ENCODE measurements at regions not wholly inside any gene's neighbourhood (a gene's known extent, or its start where the extent isn't known, plus 50 kb on each side); places are given as distances from the start of the nearest gene placed in this dataset.

DNA sequence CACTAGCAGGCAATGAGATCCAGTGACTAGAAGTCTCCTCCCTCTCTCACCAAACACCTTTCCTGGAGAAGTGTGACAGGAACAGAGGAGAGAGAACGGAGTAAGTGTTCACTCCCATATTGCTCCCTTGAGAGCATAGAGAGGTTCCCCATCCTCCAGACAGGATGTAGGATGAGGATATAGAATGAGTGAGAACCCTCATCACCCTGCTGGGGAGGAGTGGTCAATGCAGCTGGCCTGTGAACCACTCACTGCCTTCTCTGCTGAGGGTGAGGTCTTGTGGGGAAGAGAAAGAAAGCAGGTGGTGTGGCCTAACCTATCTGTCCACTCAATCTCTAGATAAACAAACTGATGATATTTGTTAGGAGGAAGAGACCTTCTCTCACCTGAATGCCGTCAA, 386.6 kb downstream of the PCDH20 start:
- no peak for DNase-seq (ENCODE audit: low spot score)

DNA sequence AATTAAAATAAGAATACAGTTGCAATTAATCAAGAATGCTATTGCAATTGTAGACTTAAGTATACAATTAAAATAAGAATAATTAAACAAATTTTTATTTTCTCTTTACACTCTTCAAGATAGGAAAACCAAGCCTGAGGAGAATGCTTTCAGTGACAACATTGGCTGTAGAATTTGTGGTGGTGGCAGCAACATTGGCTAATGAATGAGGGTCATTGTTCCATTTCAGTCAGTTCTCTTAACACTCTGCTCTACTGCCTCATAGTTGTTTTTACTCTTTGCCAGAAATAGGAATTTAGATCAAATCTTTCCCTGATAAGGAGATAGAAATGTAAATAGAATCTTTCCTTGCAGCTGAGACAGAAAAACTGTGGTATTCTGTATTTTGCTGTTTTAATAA, 391.6 kb downstream of the PCDH20 start:
- no peak for DNase-seq (ENCODE audit: low spot score)

DNA sequence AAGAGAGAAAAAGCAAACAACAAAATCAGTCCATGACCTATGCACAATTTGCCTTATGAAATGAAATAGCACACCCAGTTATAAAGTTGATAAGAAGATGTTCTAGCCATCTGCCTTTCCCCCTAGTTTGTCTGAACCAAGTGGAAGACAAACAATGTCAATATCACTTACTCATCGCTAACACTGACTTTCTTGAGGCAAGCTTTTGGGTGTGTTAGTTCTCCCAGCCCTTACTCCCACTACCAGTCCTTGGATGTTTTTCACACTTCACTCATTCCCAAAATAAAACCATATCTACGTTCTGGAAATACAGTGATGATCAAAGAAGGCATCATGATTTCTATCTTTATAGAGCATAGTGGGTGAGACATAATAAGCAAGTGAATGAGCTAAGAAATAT, 393.8 kb downstream of the PCDH20 start:
- DNase-seq (ENCODE audit: low spot score): no peak

DNA sequence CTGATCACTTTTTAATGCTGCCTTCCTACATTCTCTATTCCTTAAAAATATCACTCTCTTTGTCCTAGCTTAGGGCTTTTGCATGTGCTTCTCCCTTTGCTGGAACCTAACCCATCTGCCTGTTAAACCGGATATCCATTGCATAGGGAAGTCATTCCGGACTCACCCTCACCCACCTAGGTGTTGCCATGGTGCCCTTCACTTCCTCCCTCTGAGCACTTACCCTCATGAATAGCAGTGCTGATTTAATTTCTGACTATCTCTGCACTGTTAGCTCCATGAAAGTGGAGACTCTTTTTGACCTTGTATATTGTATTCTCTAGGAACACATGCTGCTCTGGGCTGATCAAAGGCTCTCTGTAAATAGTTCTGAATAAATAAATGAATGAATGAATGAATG, 401.9 kb downstream of the PCDH20 start:
- DNase-seq (ENCODE audit: low spot score): no peak

DNA sequence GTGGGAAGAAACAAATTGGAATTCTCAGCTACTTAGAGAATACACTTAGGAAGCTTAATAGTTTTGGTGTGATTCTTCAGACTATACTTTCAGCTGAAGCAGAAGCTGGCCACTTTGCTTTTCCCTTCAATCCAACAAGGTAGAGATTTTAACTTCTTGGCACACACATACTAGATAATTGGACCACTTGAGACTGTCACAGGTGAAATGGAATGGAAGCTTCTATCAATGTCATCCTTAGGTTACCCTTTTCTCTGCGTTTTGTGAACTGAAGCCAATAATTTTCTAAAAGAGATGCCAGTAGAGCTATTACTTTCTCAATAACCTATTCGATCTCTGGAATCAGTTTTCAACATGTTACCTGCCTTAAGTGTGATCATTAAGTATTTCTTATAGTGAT, 405.3 kb downstream of the PCDH20 start:
- no peak for DNase-seq (ENCODE audit: low spot score)

DNA sequence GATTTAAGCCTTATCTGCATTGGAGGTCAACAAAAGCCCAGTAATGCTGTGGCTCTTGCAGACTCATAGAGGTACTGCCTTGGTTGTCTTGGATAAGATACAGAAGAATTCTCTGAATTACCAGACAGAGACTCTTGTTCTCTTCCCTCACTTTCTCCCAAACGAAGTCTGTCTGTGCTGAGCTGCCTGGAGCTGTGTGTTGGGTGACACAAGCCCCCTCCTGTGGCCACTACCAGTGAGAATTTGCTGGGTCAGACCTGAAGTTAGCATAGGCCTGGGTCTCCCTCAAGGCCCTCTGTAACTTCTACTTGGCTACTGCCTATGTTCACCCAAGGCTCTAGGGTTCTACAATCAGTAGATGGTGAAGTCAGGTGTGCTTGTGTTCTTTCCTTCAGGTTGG, 413.0 kb downstream of the PCDH20 start:
- DNase-seq (ENCODE audit: low spot score): no peak

DNA sequence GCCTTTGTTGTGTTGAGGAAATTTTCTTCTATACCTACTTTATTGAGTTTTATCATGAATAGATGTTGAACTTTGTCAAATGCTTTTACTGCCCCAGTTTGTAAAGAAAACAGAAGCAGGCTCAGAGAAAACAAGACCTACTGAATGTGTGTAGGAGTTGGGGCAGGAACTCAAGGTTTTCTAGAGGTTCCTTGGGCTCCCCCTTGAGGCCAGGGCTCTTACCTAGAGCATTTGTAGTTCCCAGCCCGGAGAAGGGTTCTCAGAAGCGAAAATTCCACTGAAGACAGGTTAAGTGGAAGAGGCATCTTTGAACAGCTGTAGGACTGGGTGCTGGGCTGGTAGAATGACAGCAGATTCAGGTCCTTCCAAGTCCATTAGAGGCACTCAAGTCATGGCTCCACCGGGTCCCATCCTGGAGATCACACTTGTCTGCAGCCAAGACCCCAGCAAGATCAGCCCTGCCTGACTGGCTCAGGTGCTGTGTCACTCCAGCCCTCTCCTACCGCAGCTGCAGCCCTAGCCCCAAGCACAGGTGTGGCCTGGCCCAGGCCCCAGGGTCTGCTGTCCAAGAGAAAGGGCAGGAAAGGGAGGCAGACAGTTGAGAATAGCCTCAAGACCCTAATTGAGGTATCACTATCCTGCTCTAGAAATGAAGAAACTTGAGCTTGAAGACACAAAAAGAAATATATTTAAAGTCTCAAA, 425.5 kb downstream of the PCDH20 start:
- DNase-seq (ENCODE audit: low spot score): no peak

DNA sequence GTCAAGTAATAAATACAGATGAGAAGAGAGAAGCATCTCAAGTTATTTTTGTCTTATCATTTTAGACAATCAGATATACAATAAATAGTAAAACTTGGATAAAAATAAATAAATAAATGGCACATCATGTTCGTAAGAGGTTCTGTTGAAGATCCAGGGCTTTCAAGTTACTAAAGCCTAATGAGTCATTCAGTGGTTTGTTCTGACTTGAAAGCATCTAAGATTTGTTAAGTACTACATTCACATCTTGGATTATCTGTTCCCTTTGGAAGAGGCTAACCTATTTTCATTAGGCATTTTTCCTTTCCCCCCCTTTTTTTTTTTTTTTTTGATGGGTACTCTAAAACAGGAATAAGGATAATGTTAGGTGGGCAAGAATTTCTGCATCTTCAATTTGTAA, 429.3 kb downstream of the PCDH20 start:
- DNase-seq (ENCODE audit: low spot score): no peak

DNA sequence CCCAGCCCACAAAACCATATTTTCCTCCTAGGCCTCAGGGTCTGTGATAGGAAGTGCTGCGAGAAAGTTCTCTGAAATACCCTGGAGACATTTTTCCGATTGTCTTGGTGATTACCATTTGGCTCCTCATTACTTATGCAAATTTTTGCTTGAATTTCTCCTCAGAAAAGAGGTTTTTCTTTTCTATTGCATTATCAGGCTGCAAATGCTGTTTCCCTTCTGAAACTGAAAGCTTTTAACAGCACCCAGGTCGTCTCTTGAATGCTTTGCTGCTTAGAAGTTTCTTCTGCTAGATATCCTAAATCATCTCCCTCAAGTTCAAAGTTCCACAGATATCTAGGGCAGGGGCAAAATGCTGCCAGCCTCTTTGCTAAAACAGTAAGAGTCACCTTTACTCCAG, 434.2 kb downstream of the PCDH20 start:
- no peak for DNase-seq (ENCODE audit: low spot score)

DNA sequence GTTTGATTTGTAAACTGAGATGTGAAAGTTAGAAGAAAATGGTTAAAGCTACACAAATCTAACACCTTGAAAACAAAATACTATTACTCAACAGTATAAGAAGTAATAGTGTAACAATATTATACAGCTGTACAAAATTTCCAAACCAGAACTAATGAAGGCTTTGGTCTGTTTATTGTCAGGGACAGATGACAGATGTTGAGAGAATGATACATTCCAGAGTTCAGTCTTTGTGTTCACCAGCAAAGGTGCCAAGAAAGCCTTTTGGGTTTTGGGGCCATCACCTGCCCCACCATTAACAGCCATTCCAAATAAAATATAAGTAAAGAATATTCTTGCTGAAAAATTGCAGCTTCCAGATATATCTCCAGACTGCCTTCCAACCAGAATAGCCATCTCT, 439.3 kb downstream of the PCDH20 start:
- DNase-seq (ENCODE audit: low spot score): no peak

DNA sequence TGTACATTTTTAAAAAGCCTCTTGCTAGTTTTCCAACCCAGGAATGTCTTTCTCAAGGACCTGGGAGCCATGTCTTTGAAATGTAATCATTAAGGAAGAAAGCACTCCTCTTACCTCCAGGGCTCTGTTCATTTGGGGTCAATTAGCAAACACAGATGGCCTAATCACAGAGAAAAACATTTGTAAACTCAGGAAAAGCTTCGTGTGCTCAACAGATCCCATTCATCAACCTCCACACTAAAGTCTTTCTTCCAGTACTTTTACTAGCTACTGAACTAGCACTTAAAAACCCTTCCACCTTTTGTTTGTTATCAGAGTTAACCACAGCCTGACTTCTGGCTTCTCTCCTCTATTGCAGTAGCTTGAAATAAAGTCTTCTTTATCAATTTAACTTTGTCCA, 441.4 kb downstream of the PCDH20 start:
- DNase-seq (ENCODE audit: low spot score): no peak

DNA sequence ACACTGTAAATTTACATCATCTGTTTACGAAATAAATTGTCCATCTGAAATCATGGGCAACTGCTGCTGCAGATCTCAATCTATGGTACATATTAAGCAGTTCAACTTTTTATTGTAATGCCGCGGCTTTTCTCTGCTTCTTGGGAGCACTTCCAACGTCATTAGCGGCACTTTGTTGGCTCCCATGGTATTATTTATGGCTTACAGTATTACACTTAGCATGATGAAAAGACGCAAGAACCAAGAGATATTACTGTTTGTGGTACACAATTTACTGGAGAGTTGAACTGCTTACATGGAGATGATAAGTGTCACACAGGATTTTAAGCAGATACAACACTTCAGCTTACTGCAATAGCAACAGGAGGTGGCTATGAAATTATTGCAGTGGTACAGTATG, 442.1 kb downstream of the PCDH20 start:
- no peak for DNase-seq (ENCODE audit: low spot score)

DNA sequence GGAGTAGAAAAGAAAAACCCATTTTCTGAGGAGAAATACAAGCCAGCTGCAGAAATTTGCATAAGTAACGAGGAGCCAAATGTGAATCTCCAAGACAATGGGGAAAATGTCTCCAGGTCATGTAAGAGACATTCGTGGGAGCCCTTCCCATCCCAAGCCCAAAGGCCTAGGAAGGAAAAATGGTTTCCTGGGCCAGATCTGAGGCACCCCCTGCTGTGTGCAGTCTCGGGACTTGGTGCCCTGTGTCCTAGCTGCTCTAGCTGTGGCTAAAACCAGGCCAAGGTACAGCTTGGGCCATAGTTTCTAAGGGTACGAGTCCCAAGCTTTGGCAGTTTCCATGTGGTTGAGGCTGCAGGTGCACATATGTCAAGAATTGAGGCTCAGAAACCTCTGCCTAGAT, 444.9 kb downstream of the PCDH20 start:
- no peak for DNase-seq (ENCODE audit: low spot score)

DNA sequence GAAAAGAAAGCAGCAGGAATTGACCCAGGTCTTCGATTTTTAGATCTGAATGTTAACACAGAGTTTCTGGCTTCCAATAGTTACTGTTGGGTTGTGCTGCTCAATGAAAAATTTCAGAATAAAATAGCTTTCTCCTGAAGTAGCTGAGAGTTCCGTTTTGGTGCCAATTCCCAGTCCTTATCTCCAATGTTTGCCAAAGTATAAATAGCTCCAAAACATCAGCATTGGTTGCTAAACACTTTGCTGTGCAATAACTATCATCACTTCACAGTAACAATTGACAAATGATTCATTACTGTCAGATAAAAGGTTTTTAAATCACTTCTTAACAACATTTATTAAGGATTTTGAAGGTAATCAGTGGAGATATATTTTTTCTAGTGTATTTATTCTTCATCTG, 446.0 kb downstream of the PCDH20 start:
- no peak for DNase-seq (ENCODE audit: low spot score)

DNA sequence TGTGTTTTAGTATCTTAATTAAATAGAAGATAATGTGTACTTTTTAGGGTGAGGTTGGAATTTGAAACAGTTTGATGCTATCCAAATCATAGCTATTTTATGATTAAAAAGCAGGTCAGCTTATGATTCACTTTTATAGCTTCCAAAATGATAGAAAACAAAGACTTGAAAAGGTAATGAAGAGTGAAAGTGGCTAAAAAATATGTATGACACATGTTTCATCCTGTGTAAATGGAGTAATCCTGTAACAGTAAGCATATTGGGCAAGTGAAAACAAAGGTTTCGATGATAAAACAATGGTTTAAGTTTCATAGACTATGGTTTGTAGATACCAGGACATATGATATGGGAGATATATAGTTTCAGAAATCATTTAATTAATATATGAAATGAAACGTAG, 456.2 kb downstream of the PCDH20 start:
- DNase-seq (ENCODE audit: low spot score): no peak

DNA sequence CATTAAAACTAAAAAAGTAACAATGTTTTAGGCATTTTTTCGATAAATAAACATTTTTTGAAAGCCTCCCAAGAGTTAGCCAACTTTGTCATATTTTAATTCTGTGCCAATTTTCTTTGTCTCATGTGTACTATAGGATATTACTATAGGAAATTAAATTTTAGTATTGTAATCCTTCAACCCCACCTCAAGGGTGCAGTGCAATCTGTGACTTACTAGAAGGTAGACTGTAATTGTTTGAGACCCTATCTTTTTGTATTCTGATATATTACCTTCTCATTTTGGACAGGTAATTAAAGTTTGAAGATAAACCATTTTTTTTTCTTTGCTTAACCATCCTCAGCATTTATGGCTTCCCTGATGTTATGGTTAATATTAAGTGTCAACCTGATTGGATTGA, 457.8 kb downstream of the PCDH20 start:
- DNase-seq (ENCODE audit: low spot score): no peak

DNA sequence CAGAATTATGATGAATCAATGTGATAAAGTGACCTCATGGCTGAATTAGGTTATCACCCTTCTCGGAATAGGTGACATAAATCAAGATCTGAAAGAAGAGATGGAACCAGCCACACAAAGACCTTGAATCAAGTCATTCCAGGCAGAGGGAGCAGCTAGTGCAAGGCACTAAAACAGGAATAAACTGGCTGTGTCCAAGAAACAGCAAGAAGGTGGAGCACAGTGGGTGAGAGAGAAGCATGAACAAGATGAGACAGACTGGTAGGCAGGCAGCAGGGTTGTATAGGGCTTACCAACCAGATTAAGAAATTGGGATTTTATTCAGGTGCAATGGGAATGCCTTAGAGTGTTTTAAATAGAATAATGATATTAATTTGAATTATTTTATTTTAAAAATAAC, 470.3 kb downstream of the PCDH20 start:
- no peak for DNase-seq (ENCODE audit: low spot score)

DNA sequence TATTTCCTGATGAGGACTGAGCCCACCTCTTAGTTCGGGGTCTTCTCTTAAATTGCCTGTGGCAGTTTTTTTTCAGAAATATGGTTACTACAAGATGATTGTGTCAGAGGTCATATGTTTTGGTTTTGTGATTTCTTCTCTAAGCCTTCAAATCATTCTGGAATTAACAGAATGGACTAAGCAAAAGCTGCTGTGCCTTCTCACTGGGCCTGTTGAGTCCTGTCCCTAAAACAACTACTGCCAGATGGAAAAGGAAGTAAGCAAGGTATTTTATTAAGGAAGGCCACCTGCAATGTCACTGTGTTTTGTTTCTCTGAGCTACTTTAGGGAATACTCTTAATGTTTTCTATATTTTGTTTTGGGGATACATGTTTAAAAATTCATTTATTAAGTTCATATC, 470.8 kb downstream of the PCDH20 start:
- DNase-seq (ENCODE audit: low spot score): no peak

DNA sequence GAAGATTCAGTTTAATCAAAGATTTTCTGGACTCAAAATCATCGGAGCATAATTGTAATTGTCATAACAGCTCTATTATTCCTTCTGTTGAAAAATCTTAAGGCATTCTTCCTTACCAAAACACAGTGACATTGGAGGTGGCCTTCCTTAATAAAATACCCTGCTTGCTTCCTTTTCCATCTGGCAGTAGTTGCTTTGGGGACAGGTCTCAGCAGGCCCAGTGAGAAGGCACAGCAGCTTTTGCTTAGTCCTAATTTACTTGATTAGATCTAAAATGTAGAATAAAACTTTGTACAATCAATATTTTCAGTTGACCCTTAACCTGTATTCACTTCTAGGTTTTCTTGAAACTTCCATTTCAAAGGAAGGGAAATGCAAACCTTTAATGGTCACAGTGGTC, 471.6 kb downstream of the PCDH20 start:
- DNase-seq (ENCODE audit: low spot score): no peak

DNA sequence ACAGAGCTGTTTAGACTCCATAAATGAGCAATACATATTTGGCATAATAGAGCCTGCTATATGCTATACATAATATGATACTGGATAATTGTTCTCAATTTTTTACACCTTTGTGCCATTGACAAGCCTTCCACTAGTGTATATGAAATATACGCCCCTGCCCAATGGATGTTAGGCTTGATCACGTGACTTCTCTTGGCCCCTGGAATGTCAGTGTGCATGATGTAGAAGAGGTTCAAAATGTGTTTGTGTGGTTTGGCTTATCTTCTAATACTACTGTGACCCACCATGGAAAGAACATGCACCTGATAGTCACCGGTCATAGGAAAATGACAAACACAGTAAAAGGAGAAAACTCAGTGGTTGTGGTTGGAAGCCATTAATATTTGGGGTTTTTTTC, 479.4 kb downstream of the PCDH20 start:
- no peak for DNase-seq (ENCODE audit: low spot score)

DNA sequence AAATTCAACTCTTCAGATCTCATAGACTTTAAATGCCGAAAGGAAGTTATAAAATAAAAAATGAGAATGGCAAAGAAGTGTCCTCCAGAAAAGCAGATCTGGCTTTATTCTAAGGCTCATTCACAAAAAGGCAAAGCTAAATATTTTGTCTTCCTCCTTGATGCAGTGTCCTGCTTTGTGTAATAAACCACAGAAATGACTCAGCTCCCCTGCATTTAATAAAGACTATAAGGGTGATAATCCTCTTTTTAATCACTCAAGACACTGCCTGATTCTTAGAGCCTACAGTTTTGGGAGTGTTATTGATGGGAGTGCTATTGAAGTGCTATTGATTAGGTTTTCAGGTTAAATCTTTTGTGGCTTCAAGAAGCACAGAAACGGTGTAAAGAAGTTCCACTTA, 482.0 kb downstream of the PCDH20 start:
- no peak for DNase-seq (ENCODE audit: low spot score)

DNA sequence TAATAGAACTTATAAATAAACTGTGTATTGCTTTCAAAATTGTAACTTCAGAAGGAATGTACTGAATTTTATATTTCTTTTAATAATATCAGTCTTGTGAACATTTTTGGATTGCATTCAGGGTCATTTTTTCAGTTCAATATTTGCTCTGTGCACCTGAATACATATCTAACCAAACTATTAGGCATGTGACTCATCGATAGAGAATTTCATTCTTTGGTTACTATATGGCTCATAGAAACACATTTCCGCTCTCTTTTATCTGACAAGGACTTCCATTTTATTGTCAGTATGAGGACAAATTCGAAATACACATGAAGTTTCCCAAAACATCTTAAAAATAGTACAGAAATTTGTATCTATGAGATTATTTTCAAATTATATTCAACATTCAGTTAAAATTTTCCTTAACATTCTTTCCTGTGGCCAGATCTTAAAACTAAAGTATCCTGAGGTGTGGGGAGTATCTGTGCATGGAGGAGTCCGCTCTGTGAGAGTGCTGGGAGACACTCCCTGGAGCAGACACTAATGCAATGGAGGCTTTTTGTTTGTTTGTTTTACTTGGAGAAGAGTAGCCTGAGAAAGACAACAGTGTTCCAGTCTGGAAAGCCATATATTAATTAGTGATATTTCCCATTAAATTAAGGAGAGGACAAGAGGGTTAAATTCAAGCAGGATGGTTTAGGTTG, 483.6 kb downstream of the PCDH20 start:
- no peak for DNase-seq (ENCODE audit: low spot score)

DNA sequence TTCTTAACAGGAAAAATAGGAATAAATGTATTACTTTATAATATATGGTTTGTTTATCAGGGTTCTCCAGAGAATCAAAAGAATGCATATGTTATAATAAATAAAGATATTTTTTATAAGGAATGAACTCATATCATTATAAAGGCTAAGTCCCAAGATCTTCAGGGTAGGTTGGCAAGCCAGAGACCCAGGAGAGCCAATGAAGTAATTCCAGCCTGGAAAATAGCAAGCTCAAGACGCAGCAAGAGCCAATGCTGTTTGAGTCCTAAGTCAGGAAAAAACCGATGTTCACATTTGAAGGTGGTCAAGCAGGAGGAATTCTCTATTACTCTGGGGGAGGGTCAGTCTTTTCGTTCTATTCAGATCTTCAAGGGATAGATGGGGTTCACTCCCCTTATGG, 490.0 kb downstream of the PCDH20 start:
- DNase-seq (ENCODE audit: low spot score): no peak

DNA sequence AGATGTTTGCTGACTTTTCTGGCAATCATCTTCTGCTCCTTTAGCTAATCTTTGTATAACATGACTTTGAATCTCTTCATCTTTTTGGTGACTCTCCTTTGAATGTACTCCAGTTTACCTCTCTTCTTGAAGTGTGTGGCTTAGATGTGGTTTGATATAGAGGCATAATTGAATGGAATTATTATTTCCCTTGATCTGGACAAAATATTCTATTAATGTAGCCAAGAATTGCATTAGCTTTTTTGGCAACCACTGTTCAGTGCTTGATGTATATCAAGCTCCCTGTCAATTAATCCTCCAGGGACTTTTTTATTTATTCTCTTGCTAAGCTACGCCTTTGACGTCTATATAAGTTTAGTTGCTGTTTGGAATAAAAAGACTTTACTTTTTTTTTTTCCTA, 490.8 kb downstream of the PCDH20 start:
- no peak for DNase-seq (ENCODE audit: low spot score)

Data from HuH-7.5 (cell line).